OCI-LY3 (cell line): ENCODE measurements at regions not wholly inside any gene's neighbourhood (a gene's known extent, or its start where the extent isn't known, plus 50 kb on each side); places are given as distances from the start of the nearest gene placed in this dataset.

ENCODE experiments used
- EZH2phosphoT487 ChIP-seq: fragments of 200-600 bp; shearing (Covaris generic); IDR thresholded peaks from 2 replicates; pipeline ENCODE4 v1.6.1; 2018; ENCODE audit warnings: antibody characterized with exemption, mixed run types, low read depth
- TF ChIP-seq, protein P1 (sequence below): fragments of 200-600, 300-600 bp; sonication (generic); IDR thresholded peaks from 2 replicates; pipeline ENCODE4 v1.5.1; 2014; ENCODE audit warnings: antibody characterized with exemption, low read length, low read depth

DNA sequence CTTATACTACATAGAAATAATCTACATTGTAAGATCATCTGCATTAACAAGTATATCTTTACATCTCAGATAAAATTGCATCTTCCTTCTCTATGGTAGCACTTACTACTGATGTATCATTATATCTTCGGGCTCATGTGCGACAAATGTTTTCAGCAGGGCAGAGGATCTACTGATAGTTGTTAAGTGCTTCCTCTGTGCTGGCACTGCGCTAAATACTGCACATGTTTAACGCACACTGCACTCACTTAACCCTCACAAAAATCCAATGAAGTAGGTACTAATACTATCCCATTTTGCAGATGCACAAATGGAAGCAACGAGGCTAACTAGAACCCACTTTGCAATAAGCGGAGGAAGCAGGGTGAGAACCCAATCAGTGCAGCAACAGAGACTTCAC lies 75.6 kb upstream of the USP25 start:
- TF ChIP-seq, protein P1, sequence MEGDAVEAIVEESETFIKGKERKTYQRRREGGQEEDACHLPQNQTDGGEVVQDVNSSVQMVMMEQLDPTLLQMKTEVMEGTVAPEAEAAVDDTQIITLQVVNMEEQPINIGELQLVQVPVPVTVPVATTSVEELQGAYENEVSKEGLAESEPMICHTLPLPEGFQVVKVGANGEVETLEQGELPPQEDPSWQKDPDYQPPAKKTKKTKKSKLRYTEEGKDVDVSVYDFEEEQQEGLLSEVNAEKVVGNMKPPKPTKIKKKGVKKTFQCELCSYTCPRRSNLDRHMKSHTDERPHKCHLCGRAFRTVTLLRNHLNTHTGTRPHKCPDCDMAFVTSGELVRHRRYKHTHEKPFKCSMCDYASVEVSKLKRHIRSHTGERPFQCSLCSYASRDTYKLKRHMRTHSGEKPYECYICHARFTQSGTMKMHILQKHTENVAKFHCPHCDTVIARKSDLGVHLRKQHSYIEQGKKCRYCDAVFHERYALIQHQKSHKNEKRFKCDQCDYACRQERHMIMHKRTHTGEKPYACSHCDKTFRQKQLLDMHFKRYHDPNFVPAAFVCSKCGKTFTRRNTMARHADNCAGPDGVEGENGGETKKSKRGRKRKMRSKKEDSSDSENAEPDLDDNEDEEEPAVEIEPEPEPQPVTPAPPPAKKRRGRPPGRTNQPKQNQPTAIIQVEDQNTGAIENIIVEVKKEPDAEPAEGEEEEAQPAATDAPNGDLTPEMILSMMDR: no peak
- no peak for TF ChIP-seq EZH2phosphoT487
